HG03565 (cell line): ENCODE measurements at regions not wholly inside any gene's neighbourhood (a gene's known extent, or its start where the extent isn't known, plus 50 kb on each side); places are given as distances from the start of the nearest gene placed in this dataset.

Experiments
- ATAC-seq: cut with Tn5 transposase; IDR thresholded peaks from one replicate; pipeline ENCODE4 v1.9.1; 2021; ENCODE audit warnings: mild to moderate bottlenecking, moderate library complexity; ENCODE audit not compliant: unreplicated experiment

GRCh38 chr6:153800580-153801188 is 238.4 kb upstream of the OPRM1 start:
- no peak for ATAC-seq

- ATAC-seq, result no peak
These were observed 248.1 kb upstream of the OPRM1 start for GRCh38 chr6:153790876-153791473.

DNA sequence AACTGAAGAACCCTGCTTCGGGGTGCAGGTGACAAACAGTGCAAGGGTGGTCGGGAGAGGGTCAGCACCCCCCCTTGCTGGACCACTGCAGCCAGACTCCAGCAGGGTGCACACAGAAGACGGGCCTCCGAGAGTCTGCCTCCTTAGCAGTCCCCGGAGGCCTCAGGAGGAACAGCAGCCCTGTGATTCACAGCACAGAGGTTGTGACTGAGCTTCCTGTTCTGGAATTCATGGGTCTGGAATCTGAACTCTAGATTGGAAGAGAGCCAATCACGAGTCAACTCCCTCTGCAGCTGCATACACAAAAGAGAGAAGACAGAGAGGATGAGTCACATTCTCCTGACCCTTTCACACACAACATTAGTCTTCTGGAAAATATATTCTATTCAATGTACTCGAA is 249.0 kb upstream of the OPRM1 start:
- no peak for ATAC-seq

- ATAC-seq, result no peak
These were observed 251.8 kb upstream of the OPRM1 start for GRCh38 chr6:153787341-153787606.

GRCh38 chr6:153781306-153781705 is 257.7 kb upstream of the OPRM1 start:
- no peak for ATAC-seq

DNA sequence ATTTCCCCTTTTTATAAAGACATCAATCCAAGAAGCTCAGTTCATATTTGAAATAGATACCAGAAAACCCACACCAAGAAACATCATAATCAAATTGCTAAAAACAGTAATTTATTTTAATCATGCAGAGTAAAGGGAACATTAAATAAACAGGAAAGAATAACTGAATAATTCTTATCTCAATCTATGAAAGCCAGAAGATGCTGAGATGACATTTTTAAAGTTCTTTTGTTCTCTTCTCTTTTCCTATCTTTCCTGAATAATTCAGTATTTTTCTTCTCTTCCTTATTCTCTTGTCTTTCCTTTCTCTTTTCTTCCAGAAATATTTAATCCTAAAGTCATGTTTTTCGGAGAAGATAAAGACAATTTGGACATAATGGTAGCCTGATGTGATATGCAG is 259.0 kb upstream of the OPRM1 start:
- no peak for ATAC-seq

- ATAC-seq, result no peak
These were observed 260.8 kb upstream of the OPRM1 start for GRCh38 chr6:153778216-153778615.

DNA sequence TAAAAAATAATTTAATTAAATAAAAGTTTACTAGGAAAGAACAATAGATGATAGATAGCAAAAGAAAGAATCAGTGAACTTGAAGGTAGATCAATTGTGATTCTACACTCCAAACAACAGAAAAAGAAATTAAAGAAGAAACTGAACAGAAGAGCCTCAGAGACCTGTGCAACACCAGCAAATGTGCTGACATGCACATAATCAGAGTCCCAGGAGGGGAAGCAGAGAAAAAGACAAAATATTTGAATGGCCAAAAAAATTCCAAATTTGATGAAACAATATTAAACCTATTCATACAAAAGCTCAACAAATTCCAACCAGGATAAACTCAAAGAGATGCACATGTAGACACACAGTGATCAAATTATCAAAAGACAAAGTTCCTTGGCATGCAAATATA is 267.5 kb upstream of the OPRM1 start:
- no peak for ATAC-seq

DNA sequence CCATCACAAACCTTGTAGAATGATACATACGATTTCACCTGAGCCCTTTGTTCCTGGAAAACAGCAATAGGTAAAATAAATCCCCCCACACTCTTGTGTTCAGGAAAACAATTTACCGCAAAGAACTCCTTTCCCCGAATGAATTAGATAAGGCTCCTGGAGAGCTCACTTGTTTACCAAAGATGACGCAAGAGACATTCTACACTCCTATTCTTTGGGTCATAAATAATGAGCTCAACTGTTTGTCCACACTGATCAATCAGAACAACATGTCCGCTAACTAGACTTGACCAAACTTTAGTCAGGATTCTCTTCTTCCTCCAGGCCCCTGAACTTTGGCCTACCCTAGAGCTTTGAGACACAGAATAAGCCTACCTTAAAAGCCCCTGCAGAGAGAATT is 271.9 kb upstream of the OPRM1 start:
- no peak for ATAC-seq

GRCh38 chr6:153758516-153758915 is 280.5 kb upstream of the OPRM1 start:
- ATAC-seq, result no peak

- ATAC-seq, result no peak
These were observed 303.3 kb upstream of the OPRM1 start for GRCh38 chr6:153735761-153736160.

DNA sequence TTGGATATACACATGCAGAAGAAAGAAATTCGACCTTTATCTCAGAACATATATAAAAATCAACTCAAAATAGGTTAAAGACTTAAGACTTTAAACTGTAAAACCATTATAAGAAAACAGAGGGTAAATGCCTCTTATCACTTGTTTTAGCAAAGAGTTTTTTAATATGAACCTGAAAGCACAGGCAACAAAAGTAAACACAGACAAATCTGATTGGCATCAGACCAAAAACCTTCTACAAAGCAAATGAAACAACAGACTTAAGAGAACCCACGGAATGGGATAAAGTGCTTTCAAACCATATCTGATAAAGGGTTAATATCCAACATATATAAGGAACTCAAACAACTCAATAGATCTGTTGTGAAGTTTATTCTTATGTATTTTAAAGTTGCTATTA is 309.9 kb upstream of the OPRM1 start:
- ATAC-seq, result no peak

GRCh38 chr6:153727885-153728284 is 311.2 kb upstream of the OPRM1 start:
- ATAC-seq, result no peak

DNA sequence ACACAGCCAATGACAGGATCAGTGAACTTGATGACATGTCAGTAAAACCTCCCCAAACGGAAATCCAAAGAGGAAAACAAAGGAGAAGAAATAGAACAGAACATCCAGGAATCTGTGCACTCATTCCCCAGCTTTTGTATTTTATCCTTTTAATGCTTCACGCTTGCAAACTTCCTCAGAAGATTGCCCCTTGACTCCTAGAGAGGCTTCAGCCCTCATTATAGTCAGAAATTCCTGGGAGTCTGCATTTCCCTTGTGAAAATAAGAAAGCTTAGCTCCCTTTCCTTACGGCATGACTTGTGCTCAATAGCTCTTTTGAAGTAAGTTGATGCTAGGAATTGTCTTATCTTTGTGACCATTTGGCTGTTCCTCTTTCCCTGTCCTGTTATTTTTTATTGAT is 313.6 kb upstream of the OPRM1 start:
- no peak for ATAC-seq

DNA sequence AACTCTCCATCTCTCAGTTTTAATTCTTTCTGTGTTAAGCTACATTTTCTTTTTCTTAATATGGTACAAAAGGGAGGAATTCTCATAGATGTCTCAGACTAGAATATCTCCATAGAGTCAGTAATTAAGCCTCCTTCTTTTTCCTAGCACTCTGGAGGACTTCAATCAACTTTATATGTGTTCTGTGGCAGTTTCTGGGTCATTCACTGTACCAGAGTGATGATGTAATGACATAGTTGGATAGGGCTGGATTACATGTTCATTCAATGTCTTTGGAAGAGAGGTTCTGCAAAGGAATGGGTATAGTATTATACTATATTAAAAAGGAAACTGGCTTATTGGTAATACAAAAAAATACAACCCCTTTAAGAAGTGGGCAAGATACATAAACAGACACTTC is 318.3 kb upstream of the OPRM1 start:
- no peak for ATAC-seq

DNA sequence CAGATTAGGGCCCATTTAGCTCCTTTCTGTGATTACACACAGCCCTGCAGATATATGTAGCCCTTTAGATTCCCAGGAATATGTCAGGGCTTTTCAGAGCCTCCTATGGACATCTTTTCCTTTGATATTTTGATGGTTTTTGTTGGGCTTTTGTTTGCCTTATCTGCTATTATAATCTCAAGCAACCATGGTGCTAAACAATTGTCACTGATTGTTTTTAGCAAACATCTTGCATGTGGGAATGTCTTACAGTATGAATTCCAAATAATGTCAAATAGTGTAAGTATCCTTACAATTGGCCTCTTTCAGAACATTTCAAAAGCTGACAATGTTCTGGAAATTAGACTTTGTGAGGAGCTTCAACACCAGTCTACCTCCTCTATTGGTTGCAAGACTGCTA is 333.6 kb upstream of the OPRM1 start:
- no peak for ATAC-seq

GRCh38 chr6:153702671-153703070 is 336.4 kb upstream of the OPRM1 start:
- ATAC-seq, result no peak

GRCh38 chr6:153698637-153699036 is 340.4 kb upstream of the OPRM1 start:
- no peak for ATAC-seq

DNA sequence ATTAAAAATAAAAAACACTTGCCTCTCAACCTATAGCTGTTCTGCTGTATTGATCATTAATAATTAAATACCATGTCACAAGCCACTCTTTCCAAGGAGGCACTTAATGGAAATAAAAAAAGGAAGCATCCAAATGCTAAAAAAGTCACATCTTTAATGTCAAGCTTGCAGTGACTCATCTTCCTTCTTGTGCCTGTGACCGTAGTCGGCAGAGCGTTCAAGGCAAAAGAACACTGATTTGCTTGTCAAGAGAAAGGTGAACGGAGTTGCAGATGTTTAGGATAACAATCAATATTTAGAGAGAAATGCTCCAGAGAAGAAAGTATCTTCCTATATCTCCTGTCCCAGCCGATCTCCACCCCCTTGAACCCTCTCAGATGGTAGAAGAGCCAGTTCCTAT is 341.0 kb upstream of the OPRM1 start:
- ATAC-seq, result no peak

- ATAC-seq, result no peak
These were observed 361.5 kb upstream of the OPRM1 start for GRCh38 chr6:153677522-153677921.

DNA sequence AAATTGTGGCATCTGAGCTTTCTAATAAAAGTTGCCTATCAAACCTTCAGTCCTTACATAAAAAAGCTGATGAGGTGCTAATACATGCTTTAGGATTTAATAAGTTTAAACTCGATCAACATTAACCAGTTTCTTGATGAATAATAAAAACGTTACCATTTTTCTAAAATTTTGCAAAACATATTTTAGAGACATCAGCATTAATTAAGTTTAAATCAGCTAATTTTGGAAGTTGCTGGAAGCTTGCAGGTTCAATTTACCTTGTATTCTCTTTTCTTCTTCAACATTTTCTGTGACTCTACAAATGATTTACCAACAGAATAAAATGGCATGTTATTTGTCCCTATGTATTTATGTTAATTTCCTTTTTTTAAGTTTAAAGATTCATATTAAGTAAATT is 365.3 kb upstream of the OPRM1 start:
- ATAC-seq, result no peak

DNA sequence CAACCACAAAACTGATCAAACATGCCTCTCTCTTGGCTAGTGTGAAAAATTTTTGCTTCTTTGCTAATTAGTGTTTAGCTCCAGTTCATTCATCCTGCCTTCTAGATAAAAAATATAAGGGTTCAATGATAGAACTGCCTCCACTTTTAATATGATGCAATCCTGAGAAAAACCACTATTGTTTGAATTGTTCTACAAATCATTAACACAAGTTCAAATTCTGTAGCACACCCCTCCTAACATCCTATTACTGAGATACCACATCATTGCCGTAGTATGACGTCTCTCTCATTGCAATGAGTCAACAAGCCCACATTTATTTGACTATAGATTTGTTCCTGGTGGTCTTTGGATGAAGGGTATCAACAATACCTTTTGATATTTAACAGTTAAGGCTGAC is 365.8 kb upstream of the OPRM1 start:
- no peak for ATAC-seq

DNA sequence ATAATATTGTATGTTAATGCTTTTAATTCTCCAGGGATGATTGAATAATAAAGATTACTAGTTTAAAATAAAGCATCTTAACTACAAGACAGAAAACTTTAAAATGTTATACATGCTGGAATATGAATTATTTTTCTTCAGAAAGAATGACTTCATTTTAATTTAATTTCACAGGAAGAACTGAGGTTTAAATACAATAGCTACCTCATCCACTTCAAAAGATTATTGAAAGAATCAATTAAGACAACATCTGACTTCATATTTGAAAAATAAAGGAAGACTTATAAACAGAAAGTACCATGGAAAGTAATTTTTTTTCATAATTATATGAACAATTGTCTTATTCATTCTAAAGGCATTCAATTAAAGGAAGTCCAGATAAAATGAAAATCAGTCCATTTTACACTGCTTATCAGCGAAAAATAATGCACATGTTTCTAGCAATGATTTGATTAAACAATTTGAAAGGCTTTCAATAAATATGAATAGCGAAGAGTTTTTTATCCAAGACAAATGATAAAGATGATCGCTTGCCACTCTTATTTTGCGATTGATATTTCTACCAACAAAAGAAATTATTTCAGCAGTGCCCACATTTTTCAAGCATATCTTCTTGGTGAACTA is 368.5 kb upstream of the OPRM1 start:
- no peak for ATAC-seq
